Calu3 (cell line): ENCODE measurements at regions not wholly inside any gene's neighbourhood (a gene's known extent, or its start where the extent isn't known, plus 50 kb on each side); places are given as distances from the start of the nearest gene placed in this dataset.

ENCODE experiments used
- BruUV-seq: library from RNA; stranded (reverse); fragments of 400-500 nt; replicated peaks from 2 replicates; lab custom pipeline; 2021; lab: Mats Ljungman, UMichigan
- CTCF ChIA-PET: fragments of 300-600 bp; sonication (Branson Sonifier 250); formaldehyde crosslinking; loops from one replicate; lab custom pipeline; 2022; ENCODE audit warnings: antibody characterized with exemption; lab: Charles Lee
- DNase-seq: peaks from one replicate; pipeline ENCODE4 v3.0.0; 2022
- H3K27ac Mint-ChIP-seq: one replicate; pipeline ENCODE4 v1.8.0; 2022; ENCODE audit warnings: mixed read lengths; ENCODE audit not compliant: unreplicated experiment
- H3K27me3 Mint-ChIP-seq: one replicate; pipeline ENCODE4 v1.8.0; 2022; ENCODE audit warnings: mixed read lengths; ENCODE audit not compliant: unreplicated experiment
- H3K36me3 Mint-ChIP-seq: one replicate; pipeline ENCODE4 v1.8.0; 2022; ENCODE audit warnings: mild to moderate bottlenecking, moderate library complexity, mixed read lengths; ENCODE audit not compliant: insufficient read depth, unreplicated experiment
- H3K4me1 Mint-ChIP-seq: one replicate; pipeline ENCODE4 v1.8.0; 2022; ENCODE audit warnings: mild to moderate bottlenecking, low read depth, mixed read lengths; ENCODE audit not compliant: unreplicated experiment
- H3K4me3 Mint-ChIP-seq: one replicate; pipeline ENCODE4 v1.8.0; 2022; ENCODE audit warnings: mild to moderate bottlenecking, low read depth, moderate library complexity, mixed read lengths; ENCODE audit not compliant: unreplicated experiment
- H3K9me3 Mint-ChIP-seq: one replicate; pipeline ENCODE4 v1.8.0; 2022; ENCODE audit warnings: low read depth, mixed read lengths; ENCODE audit not compliant: unreplicated experiment
- CTCF ChIP-seq: fragments of 200-600 bp; IDR thresholded peaks from one replicate; pipeline ENCODE4 v1.8.0; 2022; ENCODE audit warnings: antibody characterized with exemption; ENCODE audit not compliant: unreplicated experiment
- intact Hi-C: fragments of 100-400 bp; cut with micrococcal nuclease; formaldehyde crosslinking; loops from one replicate; pipeline ENCODE4 v1.10.0; 2022; ENCODE audit not compliant: unreplicated experiment

- Mint-ChIP-seq H3K4me3 (no peak overlapping the region), H3K9me3 (peaks cover 11% of the 10 kb centered on the region), H3K4me1 (no peaks in the 10 kb centered on the region), H3K27me3 (no peaks in the 10 kb centered on the region), H3K36me3 (no peaks in the 10 kb centered on the region), H3K27ac (no peak overlapping the region)
- CTCF ChIA-PET, result no interaction called here
- no peak for TF ChIP-seq CTCF
- BruUV-seq, result no TSS peak
- intact Hi-C loops, result no loop called here
- DNase-seq, result no peak
These were observed 2003.4 kb downstream of the MAT2B start for GRCh38 chr5:165508861-165509260.

- Mint-ChIP-seq H3K4me3 (no peak overlapping the region), H3K27ac (no peak overlapping the region), H3K27me3 (no peaks in the 10 kb centered on the region), H3K36me3 (no peaks in the 10 kb centered on the region), H3K9me3 (peaks cover 4% of the 10 kb centered on the region), H3K4me1 (peaks cover 8% of the 10 kb centered on the region)
- no peak for DNase-seq
- BruUV-seq, result no TSS peak
- no peak for TF ChIP-seq CTCF
- CTCF ChIA-PET, result no interaction called here
- intact Hi-C loops, result no loop called here
These were observed 2016.6 kb downstream of the MAT2B start for GRCh38 chr5:165521816-165522610.

DNA sequence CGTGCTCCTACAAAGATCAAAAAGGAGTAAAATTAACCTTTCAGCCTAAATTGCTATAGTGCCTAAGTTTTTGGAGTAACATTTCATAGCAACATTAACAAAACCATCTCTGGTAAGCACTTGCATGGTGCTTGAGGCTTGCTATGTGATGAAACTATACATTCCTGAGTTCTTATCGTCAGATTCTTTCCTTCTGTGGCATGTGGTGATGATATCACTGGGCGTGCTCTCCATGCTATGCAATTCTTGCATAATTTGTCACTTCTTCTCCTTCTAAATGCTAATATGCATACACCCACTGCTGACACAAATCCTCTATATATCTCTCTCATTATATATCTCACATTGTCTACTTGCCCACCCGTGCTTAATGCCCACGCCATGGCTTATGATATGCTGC lies 2019.9 kb downstream of the MAT2B start:
- no TSS peak for BruUV-seq
- no peaks in the 10 kb centered on the region for H3K27me3 Mint-ChIP-seq
- peaks cover 8% of the 10 kb centered on the region for H3K4me1 Mint-ChIP-seq
- no peak for DNase-seq
- peaks cover 14% of the 10 kb centered on the region for H3K9me3 Mint-ChIP-seq
- TF ChIP-seq CTCF, result no peak
- H3K36me3 Mint-ChIP-seq, result no peaks in the 10 kb centered on the region
- H3K4me3 Mint-ChIP-seq, result no peak overlapping the region
- CTCF ChIA-PET, result no interaction called here
- intact Hi-C loops, result no loop called here
- no peak overlapping the region for H3K27ac Mint-ChIP-seq

- DNase-seq, result no peak
- no TSS peak for BruUV-seq
- CTCF ChIA-PET, result no interaction called here
- Mint-ChIP-seq H3K9me3 (peaks cover 14% of the 10 kb centered on the region), H3K27ac (no peak overlapping the region), H3K4me3 (no peak overlapping the region), H3K36me3 (no peaks in the 10 kb centered on the region), H3K27me3 (no peaks in the 10 kb centered on the region), H3K4me1 (peaks cover 8% of the 10 kb centered on the region)
- intact Hi-C loops, result no loop called here
- no peak for TF ChIP-seq CTCF
These were observed 2020.9 kb downstream of the MAT2B start for GRCh38 chr5:165526357-165526756.
